ENCODE measurements at regions not wholly inside any gene's neighbourhood (a gene's known extent, or its start where the extent isn't known, plus 50 kb on each side); places are given as distances from the start of the nearest gene placed in this dataset.
A peak's percentile ranks its signal among the peaks of the same experiment; 100 is the strongest.
"Not testable (repeated sequence)": the region's sequence is repeated elsewhere in the genome, so short reads cannot be mapped to it uniquely, and the experiment has no call there.

DNA sequence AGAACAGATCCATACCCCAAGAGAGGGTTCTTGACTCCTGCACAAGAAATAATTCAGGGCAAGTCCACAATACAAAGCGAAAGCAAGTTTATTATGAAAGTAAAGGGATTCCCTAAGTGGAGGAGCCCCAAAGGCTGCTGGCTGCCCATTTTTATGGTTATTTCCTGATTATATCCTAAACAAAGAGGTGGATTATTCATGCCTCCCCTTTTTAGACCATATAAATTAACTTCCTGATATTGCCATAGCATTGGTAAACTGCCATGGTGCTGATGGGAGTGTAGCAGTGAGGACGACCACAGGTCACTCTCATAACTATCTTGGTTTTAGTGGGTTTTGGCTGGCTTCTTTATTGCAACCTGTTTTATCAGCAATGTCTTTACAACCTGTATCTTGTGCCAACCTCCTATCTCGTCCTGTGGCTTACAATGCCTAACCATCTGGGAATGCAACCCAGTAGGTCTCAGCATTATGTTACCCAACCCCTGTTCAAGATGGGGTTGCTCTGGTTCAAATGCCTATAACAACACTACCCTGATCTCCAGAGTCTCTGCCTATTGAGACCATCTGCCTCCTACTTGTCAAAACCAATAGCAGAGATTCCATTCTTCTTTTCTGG, 154.4 kb upstream of the GRAMD2B start:
- no peak for DNase-seq (ENCODE audit: low read depth in 2 of 2)

DNA sequence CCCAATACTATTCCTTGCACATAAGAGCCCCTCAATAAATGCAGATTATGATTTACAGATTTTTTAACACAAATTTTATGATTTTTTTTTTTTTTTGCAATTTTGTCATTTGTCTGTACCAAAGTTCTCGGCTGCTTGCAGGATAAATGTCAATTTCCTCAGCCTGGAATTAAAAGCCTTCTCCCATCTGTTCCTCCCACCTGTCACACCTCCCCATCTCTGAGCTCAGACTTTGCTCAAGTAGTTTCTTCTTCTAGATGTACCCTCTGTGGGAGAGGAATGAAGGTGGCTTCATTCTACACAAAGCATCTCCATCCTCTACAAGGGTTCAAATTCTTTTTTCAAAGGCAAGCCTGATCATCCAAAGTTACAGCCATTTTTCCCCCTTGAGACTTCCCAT, 153.7 kb upstream of the GRAMD2B start:
- no peak for DNase-seq (ENCODE audit: low read depth in 2 of 2)

DNA sequence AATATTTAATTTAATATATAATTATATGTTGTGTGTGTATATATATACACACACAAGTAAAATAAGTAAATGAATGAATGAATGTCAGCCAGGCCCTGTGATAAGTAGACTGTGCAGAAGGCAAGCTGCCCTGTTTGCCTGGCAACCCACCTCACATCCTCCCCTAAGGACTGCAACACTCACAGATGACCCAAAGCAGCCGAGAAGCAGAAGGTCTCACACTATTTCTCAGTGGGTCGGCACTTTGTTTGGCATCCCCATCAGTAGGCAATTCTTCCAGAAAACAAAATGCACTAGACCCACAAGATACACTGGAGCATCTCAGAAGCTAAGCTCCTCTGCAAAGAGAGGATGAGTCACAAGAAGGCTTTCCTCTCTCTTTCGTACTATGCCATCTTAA, 152.1 kb upstream of the GRAMD2B start:
- DNase-seq (ENCODE audit: low read depth in 2 of 2), result no peak

DNA sequence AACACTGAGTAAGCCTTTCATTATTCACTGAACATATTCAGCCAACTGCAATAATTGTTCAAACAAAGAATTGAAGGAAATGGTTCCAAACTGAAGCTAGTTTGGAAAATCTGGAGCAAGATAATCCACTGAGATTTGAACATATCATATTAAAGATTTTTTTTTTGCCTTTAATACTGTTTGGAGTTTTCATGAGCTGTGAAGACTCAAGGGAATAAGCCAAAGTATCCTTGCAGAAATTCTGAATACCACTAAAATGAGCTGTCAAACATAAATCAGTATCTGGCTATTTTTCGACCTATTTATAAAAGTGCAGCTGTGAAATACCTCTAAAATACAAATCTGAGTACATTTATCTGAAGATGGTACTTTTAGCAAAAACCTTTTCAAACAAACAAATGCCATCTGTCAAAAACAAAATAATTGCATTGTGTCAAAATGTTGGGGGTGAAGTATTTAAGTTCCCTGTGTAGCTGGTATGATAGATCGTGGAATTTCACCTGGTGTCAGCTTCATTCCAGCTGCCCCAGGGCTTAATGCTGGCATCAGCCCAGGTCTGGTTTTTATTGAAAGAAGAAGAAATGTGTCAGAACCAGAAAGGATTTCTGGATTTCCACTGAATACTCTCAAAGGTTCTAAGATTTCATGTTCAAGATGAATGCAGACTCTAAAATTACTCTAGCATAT, 149.0 kb upstream of the GRAMD2B start:
- no peak for DNase-seq (ENCODE audit: low read depth in 2 of 2)

DNA sequence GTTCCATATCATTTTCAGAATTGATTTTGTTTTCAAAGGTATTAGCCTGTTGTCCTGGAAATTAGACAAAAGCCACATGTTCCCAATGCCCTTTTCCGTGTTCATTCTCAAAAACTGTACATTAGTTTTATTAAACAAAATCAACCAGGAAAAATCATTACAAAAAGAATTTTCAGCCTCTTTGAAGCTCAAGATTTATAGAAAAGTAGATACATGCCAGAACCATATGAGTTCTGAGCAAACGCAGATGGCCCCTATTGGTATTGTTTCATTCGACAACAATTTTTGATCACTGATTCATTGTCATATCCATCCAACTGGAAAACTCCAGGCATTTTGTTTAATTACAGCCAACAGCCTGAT, 148.5 kb upstream of the GRAMD2B start:
- DNase-seq (ENCODE audit: low read depth in 2 of 2), result no peak

DNA sequence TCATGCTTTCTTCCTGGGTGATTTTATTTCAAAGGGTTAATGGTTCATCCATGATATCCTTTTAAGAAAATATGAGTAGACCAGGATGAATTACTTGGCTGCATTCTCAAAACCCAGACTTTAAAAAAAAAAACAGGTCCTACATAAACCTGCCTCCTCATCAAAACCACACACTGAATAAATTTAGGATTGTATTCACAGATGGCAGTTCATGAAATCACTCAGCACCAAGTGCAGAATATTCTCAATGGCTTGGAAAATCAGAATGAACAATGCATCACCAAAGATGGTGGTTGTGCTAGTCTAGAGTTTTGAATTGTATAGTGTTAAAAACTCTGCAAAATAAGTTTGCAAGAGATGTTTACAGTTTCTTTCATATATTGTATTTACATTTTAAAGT, 145.4 kb upstream of the GRAMD2B start:
- DNase-seq (ENCODE audit: low read depth in 2 of 2), result no peak

DNA sequence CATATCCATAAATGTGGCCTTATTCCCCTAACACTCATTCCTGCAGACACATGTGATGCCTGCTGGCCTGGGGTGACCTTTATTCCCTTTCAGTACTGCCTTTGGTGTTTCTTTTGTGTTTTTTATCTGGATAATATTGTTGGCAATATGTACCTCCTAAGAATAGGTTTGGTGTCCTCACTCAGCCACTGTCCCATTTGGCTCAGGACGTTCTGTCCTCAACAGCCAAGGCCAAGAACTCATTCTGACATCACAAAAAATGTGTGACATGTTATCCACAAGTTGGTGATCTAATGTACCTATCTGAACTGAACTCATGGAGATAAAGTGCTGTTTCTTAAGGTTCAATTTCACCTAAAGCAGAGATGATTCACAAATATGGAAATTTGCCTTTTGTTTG, 142.9 kb upstream of the GRAMD2B start:
- no peak for DNase-seq (ENCODE audit: low read depth in 2 of 2)

DNA sequence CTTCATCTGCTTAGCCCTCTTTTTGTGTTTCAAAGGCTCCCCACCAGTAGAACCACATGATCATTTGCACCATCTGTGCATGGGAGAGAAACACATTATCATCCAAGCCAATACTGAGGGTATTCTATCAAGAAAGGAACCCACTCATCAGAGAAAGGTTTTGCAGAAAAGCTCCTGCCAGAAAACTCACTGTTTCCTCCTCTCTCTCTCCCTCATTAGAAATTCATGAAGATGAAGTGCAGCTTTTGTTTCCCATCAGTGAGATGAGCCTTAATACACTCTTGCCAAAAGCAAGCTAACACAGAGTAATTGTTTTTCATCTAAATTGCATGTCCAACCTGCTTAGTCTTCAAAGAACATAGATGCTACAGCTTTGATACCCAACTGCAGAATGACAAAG, 142.4 kb upstream of the GRAMD2B start:
- no peak for DNase-seq (ENCODE audit: low read depth in 2 of 2)

DNA sequence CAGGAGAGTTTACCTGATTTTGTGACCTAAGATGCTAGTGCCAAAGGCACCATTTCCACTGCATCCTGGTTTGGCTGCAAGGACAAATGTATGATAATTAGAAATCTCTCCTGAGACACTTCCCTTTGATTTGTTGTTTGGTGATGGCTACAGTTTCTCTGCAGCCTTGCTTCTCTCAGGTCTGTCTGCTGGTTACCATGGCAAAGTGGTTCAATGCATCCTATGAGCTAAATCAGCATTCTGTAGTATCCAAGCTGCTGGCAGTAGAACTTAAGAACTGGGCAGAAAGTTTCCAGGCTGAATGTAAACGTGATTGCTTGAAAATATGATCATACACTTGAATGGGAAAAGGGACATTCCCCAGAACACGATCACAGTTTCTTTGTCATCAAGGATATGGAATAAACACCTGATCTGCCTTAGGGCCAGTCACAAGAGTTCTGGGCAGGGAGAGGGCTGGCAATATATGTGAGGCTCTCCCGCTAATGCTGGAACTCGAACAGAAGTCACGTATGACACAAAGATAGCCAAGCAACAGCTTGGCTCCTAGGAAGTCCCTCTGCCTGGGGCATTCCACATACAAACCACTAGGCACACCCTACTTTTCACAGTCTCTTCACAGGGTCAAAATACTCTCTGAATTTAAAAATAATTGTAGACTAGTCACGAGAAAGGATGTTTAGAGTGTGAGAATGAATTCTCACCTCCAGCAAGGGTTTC, 138.1 kb upstream of the GRAMD2B start:
- no peak for DNase-seq (ENCODE audit: low read depth in 2 of 2)

DNA sequence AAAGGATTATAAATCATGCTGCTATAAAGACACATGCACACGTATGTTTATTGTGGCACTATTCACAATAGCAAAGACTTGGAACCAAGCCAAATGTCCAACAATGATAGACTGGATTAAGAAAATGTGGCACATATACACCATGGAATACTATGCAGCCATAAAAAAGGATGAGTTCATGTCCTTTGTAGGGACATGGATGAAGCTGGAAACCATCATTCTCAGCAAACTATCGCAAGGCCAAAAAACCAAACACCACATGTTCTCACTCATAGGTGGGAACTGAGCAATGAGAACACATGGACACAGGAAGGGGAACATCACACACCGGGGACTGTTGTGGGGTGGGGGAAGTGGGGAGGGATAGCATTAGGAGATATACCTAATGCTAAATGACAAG, 127.1 kb upstream of the GRAMD2B start:
- not testable (repeated sequence) for DNase-seq (ENCODE audit: low read depth in 2 of 2)

DNA sequence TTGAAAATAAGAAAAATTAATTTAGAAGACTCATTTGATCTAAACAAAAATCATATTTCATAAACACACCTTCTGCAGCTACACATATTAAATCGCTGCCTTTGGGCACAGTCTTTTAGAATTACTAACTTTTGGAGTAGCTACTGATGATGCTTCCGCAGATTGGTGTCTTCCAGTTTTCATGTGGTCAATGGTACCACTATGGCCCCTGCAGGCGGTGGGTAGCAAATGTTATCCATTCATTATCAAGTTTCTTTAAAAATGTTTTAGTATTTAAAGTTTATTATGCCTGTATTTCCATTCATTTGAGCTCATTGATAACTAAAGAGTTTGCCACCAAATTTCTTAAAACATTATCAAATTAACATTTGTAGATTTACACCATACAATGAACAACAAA, 122.9 kb upstream of the GRAMD2B start:
- no peak for DNase-seq (ENCODE audit: low read depth in 2 of 2)

DNA sequence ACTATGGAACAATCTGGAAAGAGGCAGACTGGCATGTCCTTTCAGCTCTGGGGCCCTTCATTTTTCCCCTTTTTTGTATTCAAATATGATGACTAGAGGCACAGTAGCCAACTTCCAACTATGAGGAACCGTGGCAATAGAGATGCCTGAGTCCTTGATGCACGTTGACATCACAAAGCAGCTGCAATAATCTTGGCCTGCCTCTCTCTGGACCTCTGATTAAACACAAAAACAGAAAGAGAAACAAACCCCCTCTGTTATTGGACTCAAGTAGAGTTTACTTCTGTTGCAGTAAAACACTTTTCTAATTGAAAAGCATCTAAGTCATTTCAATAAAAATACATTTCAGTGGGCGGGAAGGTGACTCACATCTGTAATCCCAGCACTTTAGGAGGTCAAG, 122.2 kb upstream of the GRAMD2B start:
- no peak for DNase-seq (ENCODE audit: low read depth in 2 of 2)

DNA sequence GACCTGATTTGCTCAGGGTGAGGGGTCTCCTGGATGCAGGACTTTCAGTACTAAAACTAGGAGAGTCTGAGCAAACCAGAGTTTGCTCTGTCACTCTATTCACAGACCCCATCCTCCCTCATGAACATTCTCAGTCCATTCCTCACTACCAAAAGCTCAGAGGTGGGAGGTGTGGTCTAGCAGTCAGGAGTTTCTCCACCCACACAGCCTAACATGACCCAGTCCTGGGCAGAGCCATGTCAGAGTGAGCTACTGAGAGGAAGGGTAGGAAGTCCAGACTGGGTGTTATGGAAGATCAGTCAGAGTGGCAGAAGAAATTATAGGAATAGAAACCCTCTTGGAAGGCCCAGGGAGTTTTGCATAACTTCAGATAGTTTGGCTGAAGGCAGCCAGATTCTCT, 113.3 kb upstream of the GRAMD2B start:
- no peak for DNase-seq (ENCODE audit: low read depth in 2 of 2)

DNA sequence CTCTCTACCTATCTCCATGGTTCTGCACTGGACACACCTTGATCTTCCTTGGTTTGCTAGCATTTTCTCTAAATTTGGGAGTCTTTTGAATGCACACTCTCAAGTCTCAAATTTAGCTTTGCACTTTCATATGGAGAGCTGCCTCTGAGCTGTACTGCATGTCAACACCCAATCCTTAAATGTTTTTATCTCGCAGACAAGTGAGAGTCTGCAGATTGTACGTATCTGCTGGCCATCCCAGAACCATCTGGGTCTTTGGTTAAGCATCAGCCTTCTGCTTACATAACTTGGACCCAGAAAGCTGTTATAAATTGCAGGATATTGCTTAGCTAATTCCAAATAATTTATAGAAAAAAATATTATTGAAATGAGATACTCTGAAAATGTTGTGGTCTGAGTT, 111.4 kb upstream of the GRAMD2B start:
- no peak for DNase-seq (ENCODE audit: low read depth in 2 of 2)

DNA sequence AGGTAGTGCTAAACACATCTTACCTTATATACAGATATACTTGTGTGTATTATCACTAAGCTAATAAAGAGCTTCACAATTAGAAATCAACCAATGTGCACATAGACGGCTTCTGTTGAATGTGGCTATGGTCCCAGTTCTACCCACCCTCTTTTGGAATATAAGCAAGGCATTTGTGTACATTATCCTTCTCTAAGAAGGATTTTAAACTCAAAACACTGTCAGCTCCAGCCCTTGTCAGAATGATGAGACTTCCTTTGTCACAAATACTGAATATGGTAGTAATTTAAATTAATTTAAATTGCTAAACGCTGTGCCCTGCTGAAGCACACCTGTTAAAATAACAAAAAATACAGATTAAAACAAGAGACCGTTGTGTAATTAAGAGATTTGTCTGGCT, 107.9 kb upstream of the GRAMD2B start:
- DNase-seq (ENCODE audit: low read depth in 2 of 2), result no peak

DNA sequence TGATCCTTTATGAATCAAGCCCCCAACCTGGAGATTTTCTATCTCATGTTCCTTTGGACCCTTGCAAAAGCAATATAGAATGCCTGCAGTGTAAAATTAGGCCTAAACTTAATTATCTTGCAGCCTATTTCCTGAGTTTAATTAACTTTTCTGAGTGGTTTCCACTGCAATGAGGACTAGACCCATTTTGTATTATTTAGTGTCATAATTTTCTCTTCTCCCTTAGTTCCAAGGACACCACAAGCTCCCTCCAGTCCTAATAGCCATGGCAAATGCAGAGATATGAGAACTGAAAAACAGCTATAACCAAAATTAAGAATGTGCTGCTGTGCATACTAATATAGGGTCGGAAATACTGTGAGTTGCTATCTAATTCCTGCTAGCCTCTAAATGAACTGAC, 90.9 kb upstream of the GRAMD2B start:
- no peak for DNase-seq (ENCODE audit: low read depth in 2 of 2)

DNA sequence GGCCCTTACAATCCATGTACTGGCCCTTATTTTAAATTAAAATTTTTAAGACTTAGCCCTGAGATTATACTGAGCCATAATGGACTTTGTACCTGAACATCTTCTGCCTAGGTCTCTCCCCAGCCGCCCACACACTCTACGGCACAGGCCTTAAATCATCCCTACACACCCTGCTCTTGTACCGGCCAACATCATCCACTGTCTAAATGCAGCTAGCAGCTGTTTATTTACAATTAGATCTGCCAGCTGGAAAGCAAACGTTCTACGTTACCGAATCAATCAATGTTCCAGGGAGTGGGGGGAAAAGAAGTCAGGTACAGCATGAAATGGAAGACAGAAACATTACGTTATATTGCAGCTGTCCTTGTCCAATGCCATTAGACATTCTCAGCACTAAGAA, 88.4 kb upstream of the GRAMD2B start:
- DNase-seq (ENCODE audit: low read depth in 2 of 2), result no peak

DNA sequence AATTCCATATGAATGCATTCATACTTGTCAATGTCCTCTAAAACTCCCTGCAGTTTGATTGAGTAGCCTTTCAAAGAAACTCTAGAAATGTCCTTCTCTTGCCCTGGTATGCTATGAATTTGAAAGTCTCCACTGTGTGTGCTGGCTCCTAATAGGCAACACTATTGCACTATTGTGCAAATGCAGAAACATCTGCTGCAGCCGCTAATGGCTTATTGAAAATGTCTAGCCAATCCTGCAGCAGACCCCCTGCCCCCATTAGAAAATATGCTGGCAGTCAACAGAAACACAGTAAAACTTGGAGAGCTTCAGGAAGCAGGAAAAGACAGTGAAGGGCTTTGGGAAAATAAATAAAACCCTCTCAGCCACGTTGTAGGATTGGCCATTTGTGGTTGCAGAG, 87.3 kb upstream of the GRAMD2B start:
- no peak for DNase-seq (ENCODE audit: low read depth in 2 of 2)

DNA sequence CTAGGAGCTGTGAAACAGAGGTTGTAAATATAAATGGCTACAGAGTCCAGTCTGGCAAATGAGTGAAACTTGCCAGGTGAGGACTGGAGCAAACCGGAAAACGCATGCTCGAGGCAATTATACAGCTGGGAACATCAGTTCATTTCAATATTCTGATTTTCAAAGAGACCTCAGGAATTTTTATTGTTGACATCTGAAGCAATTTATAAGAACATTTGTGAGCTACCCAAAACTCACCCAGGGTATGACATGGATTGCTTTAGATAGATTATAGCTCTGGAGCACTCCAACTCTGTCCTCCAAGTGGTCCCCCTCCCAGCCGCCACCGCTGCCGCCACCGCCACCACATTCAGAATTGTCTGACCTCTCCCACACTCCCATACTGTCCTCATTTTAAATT, 84.6 kb upstream of the GRAMD2B start:
- no peak for DNase-seq (ENCODE audit: low read depth in 2 of 2)

DNA sequence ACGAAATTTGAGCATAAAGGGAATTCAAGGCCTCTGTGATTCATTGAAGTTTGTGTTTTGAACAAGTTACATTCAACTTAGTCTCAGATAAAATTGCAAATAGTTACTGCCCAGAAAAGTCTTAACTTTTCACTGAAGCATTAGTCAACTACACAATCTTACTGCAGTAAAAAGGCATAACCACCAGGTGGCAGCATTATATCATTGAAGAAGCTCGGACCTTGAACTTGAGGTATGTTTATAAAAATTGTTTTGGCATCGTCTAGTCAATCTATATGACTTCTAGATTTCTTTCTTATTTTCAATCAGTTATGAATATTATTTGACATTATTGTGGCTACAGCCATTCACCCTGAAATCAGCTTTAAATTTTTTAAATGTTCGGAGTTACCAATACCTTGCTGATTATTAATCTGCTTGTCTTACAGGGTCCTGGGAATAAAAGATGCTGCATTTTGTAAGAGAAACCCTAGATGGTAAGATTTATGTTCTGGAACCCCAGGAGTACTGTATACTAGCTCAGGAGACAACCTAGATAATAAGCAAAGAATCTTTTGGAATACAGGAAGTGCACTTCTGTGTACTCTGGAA, 83.9 kb upstream of the GRAMD2B start:
- peak; percentile 71 to 79 for DNase-seq (ENCODE audit: low read depth in 2 of 2)

DNA sequence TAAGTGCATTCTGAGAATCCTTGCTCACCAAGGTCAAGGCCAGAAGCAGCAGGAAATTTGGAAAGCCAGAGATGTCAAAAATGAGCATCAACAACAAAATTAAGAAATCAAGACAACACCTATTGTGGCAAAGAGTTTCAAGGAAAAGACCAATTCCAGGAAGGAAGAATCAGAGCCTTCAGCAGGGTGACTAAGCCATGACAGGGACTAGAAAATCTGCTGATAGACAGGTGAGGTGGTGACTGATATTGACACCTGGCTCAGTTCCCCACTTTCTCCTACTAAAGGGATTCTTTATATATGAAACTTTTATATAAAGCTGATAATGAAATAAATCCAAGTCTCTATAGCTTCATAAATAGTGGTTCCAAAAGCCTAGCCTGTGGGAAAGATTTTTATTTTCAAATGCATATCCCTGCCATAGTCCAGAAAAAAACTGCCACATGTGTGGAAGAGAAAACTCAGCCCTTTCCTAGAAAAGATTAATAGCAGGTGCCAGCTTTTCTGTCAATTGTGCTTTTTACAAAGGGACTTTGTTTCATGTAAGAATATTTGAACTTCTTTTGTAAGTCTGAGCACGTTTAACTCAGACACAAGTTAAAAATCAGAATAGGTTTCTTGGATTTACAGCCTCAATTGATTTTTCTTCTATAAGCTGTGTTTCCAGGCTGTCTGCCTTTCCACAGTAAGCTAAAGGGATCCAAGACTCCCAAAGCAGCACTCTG, 81.1 kb upstream of the GRAMD2B start:
- no peak for DNase-seq (ENCODE audit: low read depth in 2 of 2)
